SW480 (cell line): ENCODE measurements at regions not wholly inside any gene's neighbourhood (a gene's known extent, or its start where the extent isn't known, plus 50 kb on each side); places are given as distances from the start of the nearest gene placed in this dataset.
"Not testable (repeated sequence)": the region's sequence is repeated elsewhere in the genome, so short reads cannot be mapped to it uniquely, and the experiment has no call there.

Experiments
- DNase-seq: peaks from one replicate; pipeline ENCODE4 v3.0.0-alpha.2; 2016; ENCODE audit warnings: low spot score

GRCh38 chr7:156036153-156036552 lies 223.9 kb upstream of the SHH start:
- no peak for DNase-seq

- DNase-seq = not testable (repeated sequence)
Observed at GRCh38 chr7:156035387-156035786, 223.1 kb upstream of the SHH start.

DNA sequence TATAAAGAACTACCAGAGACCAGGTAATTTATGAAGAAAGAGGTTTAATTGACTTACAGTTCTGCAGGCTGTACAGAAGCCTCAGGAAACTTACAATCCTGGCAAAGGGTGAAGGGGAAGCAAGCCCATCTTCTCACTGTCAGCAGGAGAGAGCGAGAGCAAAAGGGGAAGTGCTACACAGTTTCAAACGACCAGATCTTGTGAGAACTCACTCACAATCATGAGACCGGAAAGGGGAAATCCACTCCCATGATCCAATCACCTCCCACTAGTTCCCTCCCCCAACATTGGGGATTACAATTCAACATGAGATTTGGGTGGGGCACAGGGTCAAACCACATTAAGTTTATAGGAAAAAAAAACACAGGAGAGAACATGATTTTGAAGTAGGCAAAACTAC lies 222.1 kb upstream of the SHH start:
- no peak for DNase-seq

GRCh38 chr7:156032973-156033372 lies 220.7 kb upstream of the SHH start:
- no peak for DNase-seq

GRCh38 chr7:156031679-156032478 lies 219.6 kb upstream of the SHH start:
- no peak for DNase-seq

DNA sequence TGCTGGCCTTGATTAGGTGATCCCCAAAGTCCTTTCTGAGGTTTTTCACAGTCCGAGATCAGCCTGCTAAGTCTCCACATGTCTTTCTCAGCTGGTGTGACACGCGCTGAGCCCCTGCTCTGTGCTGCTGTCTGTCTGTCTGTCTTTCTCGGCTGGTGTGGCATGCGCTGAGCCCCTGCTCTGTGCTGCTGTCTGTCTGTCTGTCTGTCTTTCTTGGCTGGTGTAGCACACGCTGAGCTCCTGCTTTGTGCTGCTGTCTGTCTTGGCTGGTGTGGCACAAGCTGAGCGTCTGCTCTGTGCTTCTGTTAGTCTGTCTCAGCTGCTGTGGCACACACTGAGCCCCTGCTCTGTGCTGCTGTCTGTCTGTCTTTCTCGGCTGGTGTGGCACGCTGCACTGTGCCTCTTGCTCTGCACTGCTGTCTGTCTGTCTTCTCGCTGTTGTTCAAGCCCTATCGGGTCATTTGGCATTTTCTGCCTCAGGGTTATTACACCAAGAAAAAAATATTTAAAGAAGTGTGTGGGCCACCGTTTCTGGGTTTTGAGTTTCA lies 217.3 kb upstream of the SHH start:
- DNase-seq = no peak

GRCh38 chr7:156028521-156028920 lies 216.3 kb upstream of the SHH start:
- no peak for DNase-seq

DNA sequence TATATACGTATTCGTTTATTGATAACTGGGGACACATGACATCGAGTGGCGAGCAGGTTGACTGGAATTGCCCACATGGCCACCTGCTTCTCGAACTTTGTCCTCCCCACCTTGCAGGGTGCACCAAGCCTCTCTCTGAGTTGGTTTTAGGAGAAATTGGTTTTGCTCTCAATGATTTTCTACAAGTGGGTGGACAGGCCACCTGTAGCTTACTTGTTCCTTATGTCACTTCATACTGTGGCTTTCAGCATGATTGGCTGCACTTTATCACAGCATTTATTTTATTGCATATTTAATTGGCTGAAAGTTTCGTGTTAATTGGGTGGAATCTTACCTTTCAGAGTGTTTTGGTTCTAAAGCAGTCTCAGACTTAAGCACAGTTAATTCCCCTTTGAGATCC lies 215.6 kb upstream of the SHH start:
- DNase-seq = no peak

- no peak for DNase-seq
Observed at GRCh38 chr7:156026603-156027002, 214.3 kb upstream of the SHH start.

- DNase-seq = no peak
Observed at GRCh38 chr7:156026076-156026600, 213.9 kb upstream of the SHH start.

DNA sequence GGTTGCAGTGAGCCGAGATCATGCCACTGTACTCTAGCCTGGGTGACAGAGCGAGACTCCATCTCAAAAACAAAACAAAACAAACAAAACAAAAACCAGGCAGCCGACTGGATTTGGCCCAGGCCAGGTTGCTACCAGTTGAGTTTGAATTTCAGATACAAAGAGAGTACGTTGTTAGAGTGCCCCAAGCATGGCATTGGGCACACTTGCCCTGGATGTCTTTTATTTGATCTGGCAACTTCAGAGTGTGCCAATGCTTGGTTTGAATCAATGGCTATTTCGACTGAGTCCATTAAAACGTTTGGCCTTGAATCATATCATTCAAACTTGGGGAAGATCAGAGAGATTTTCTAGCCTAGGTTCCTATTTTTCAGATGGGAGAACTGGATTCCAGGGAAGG lies 213.4 kb upstream of the SHH start:
- no peak for DNase-seq

- no peak for DNase-seq
Observed at GRCh38 chr7:156024201-156024600, 211.9 kb upstream of the SHH start.

DNA sequence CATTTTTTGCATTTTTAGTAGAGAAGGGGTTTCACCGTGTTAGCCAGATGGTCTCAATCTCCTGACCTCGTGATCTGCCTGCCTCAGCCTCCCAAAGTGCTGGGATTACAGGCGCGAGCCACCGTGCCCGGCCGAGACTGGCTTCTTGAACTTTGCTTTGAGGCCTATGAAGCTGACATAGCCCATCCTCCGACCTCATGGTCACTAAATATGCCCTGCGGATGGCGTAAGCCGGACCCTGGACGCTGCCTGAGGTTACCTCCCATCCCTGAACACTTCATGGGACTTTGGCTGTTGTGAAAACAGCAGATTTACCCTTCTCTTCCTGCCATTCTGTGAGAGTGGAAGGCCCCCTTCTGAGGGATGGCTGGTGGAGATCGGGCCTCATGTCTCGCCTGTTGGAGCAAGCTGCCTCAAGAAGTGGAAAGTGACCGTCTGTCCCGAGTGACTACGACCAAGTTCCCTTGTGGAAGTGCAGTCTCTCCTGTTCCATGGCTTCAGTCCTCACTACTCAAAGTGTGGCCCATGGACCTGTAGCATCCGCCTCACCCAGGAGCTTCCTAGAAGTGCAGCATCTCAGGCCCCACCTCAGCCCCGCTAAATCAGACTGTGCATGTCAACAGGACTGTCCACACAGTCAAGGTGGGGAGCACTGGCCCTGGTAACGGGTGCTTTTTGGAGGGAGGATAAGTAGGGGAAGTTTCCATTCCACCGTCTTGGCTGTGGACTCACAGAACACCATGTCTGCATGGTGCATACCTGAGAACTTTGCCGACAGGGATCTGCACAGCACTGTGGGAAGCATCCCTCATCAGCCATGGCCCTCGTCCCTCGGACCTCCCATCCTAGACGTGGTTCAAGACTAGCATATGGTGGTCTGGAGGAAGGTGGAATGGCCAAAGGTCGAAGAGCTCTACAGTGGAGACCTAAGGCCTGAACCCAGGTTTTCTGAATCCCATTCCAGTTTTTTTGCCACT lies 210.5 kb upstream of the SHH start:
- DNase-seq = no peak

DNA sequence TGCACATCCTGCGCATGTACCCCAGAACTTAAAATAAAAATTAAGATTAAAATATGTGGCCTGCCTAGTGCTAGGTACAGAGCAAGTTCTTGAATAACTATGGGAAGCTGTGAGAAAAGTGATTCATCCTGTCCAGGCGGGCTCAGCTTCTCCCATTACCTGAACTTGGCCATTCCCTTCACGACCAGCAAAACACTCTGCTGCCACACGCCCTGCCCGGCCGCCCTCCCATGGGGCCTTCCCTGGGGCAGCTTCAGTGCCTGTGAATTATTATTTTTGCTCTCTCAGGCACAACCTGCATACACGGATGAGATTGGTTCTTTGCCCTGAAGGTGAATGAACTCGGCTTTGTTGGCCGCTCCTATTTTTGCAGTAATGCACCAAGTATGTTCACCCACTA lies 209.2 kb upstream of the SHH start:
- no peak for DNase-seq

DNA sequence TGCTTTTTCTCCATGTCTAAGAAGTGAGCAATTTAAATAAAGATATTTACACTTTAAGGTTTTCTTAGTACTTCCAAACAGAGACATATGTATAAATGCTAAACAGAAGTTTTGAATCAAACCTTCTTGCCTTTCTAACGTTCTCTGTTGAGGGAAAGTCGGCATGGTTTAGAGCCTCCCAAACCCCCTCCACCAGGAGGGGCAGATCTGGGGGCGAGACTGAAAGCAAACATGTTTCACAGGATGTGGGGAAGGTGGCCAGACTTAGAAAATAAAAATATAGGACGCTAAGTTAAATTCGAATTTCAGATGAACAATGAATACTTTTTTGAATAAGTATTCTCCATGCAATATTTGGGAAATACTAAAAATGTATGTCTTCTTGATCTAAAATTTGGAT lies 208.3 kb upstream of the SHH start:
- no peak for DNase-seq

DNA sequence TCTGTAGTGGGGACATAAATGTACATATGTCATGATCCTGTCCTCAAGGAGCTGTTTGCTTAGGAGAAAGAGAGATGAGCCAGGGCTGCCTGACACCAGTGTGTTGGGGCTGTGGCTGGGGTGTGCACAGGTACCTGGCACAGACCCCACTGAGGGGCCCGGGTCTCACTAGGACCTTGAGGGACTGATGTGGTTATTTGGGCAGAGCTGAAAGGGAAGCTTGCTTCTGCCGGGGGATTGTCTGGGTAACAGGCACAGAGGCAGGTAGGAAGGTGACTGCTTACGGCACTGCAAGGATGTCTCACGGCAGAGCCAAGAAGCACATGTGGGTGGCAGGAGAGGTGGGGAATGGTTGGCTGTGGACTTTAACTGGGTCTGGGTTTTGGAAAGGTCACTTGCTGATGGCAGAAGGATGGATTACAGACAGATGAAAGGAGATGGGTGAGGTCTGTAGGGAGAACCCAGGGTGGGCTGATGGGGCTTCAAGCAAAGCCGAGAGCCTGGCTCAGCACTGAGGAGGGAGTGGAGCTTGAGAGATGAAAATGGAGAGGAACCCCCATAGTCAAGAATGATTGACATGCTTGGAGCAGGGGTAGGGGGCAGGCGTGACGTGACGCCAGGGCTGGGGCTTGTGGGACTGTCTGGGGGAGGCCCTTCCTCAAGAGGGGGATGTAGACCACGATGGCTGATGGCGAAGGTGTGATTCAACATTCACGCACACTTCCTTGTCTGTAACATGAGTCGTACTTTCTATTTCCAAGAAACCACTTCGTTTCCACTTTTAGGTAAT lies 207.7 kb upstream of the SHH start:
- DNase-seq = no peak

DNA sequence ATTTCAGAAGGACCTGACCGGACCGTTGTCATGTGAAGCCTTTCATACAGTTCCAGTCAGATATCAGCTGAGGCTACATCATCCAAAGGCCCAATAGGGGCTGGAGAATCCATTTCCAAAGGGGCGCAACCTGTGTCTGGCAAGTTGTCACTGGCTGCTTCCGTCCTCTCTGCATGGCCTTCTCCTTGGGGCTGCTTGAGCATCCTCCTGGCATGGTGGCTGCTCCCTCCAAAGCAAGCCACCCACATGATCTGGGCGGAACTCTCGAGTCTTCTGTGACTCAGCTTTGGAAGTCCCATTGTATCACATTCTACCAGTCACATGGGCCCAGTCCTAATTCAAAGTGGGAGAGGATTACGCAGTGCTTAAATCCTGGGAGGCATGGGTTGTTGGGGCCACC lies 207.0 kb upstream of the SHH start:
- no peak for DNase-seq

- no peak for DNase-seq
Observed at GRCh38 chr7:156017916-156018700, 205.8 kb upstream of the SHH start.

DNA sequence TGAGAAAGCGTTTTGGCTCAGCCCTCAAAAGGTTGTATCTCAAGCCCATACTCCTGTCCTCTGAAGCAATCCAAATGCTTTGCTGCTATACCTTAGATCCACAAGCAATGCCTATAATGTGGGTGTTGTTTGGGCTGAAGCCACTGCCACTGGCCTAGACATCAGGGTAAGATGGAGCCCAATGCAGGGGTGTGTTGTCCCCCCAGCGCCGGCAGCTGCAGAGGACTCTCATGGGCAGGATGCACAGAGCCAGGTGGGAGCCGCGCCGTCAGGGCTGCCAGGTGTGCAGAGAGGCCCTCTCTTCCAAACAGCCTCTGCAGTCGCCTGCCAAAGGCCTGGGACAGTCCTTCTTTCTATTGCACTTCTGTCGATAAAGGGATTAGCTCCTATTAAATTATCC lies 205.2 kb upstream of the SHH start:
- no peak for DNase-seq

DNA sequence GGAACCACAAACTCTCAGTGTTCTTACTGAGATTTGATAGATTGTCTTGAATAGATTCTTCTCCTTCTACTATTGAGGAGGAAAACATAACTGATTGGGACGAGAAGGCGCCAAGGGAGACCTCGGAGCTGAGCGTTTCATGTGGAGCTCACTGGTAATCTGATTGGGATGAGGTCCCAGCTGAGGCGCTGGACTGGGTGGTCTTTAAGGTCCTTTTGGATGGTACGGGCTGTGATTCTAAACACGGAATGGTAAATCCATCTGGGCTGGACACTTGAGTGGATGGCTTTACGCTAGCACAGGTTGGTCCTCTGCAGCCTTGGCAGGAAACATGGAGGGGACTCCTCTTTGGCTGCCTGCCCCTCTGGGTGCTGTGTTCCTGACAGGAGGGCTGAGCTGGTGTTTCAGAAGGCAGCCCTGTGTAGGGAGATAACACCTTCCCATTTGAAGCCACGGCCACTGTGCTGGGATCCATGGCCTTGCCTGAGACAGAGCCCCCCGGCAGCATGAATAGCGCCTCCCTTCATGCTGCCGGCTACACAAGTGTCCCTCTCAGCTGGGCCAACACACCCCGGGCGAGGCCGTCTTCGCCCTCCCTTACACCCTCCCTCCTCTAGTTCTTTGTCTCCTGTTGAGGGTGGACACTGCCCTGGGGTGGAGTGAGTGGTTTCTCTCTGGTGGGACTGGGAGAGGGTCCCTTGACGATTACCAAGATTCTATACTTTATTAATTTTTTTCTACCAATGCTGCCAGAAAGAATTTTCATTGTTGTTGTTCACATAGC lies 203.2 kb upstream of the SHH start:
- no peak for DNase-seq
